Kidney epithelial cell (primary cell): ENCODE measurements at regions not wholly inside any gene's neighbourhood (a gene's known extent, or its start where the extent isn't known, plus 50 kb on each side); places are given as distances from the start of the nearest gene placed in this dataset.
"Not testable (repeated sequence)": the region's sequence is repeated elsewhere in the genome, so short reads cannot be mapped to it uniquely, and the experiment has no call there.

ENCODE experiments used
- DNase-seq: peaks from one replicate; pipeline ENCODE4 v3.0.0-alpha.2; 2010; ENCODE audit warnings: low read depth
- H3K27me3 ChIP-seq: 2 replicates; pipeline ENCODE4 v1.6.0; 2011; ENCODE audit warnings: low read length; ENCODE audit not compliant: control insufficient read depth, insufficient read depth
- H3K36me3 ChIP-seq: 2 replicates; pipeline ENCODE4 v1.5.1; 2011; ENCODE audit warnings: low read length; ENCODE audit not compliant: control insufficient read depth, insufficient read depth
- H3K4me3 ChIP-seq: 2 replicates; pipeline ENCODE4 v1.5.1; 2011; ENCODE audit warnings: low read depth, mild to moderate bottlenecking, control low read depth, low read length
- TF ChIP-seq, protein P1 (sequence below): IDR thresholded peaks from 2 replicates; pipeline ENCODE4 v1.5.1; 2011; ENCODE audit warnings: mild to moderate bottlenecking, moderate library complexity, low read length, control low read depth, inconsistent platforms; ENCODE audit not compliant: insufficient read depth, poor library complexity, severe bottlenecking

DNA sequence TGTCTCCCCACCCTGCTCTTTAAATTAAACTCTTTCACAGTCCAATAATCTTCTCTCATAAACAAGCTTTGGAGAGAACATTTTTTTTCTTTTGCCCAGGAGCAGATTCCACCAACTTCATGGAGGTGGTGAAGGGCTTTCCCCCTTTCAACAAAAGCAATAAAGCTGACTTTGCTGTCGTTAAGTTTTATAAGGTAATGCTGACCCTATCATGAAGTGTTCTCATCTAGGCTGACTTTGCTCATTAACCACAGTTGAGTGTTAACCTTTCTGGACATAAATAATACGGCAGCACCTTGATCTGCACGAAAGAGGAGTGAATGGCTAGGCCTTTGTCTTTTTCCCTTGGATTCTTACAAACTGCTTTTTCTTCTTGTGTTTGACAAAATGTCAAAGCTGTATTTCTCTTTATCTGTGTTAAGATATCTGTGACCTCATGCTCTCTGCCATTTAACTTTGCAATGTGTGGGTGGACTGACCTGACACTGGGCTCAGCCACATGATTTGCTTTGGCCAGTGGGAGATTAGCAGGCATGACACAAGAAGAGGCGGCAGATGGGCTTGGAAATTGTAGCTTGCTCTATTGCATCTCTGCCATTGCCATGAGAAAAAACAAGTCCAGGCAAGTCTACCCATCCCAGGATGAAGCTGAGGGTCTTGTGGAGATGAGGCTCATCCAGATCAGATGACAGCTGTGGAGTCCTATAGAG, 470.9 kb upstream of the CCDC196 start:
- no peak for DNase-seq
- Histone ChIP-seq H3K27me3 (peaks cover 6% of the 10 kb centered on the region), H3K36me3 (no peaks in the 10 kb centered on the region)

DNA sequence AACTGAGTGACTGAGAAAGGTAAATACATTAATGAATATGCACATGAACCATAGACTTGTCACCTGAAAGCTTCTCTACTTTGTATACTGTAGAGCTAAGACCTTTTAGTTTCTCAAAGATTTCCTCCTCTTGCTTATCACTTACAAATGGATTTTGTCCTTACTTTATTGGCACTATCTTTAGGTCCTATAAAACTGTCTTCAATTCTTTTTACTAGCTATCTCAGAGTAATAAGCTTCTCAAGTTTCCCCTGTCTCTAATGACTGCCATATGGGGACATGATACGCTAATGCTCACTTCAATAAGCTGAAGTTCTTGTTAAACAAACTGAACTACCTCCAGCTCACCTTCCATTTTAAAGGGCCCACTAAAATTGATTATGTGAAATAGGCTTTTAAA, 468.2 kb upstream of the CCDC196 start:
- no peak overlapping the region for H3K4me3 ChIP-seq
- H3K27me3 ChIP-seq, result peaks cover 4% of the 10 kb centered on the region

More for the DNA sequence above, 470.9 kb upstream of the CCDC196 start:
- no peak overlapping the region for H3K4me3 ChIP-seq
- TF ChIP-seq, protein P1, sequence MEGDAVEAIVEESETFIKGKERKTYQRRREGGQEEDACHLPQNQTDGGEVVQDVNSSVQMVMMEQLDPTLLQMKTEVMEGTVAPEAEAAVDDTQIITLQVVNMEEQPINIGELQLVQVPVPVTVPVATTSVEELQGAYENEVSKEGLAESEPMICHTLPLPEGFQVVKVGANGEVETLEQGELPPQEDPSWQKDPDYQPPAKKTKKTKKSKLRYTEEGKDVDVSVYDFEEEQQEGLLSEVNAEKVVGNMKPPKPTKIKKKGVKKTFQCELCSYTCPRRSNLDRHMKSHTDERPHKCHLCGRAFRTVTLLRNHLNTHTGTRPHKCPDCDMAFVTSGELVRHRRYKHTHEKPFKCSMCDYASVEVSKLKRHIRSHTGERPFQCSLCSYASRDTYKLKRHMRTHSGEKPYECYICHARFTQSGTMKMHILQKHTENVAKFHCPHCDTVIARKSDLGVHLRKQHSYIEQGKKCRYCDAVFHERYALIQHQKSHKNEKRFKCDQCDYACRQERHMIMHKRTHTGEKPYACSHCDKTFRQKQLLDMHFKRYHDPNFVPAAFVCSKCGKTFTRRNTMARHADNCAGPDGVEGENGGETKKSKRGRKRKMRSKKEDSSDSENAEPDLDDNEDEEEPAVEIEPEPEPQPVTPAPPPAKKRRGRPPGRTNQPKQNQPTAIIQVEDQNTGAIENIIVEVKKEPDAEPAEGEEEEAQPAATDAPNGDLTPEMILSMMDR, result no peak

DNA sequence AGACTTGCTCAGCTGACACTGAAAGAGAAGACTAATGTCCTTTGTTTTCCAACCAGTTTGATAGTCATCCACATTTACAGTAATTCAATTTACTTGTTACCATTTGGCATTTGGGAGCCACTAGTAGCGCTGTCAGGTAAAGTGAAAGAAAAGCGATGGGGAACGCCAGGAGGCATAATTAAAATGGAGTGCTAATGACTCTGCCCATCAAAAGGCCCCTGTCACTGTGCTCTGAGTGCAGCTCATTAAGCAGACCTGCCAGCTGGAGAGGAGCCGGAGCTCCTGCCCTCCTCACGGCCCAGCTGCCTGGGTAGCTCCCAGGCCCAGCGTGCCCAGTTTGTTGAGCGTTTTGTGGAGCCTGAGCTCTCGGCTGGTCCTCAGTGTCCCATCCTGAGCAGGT, 463.6 kb upstream of the CCDC196 start:
- TF ChIP-seq, protein P1, result no peak
- DNase-seq, result no peak
- Histone ChIP-seq H3K36me3 (no peaks in the 10 kb centered on the region), H3K4me3 (no peak overlapping the region), H3K27me3 (no peaks in the 10 kb centered on the region)

More for the DNA sequence above, 468.2 kb upstream of the CCDC196 start:
- TF ChIP-seq, protein P1, result no peak
- H3K36me3 ChIP-seq, result no peaks in the 10 kb centered on the region
- no peak for DNase-seq

DNA sequence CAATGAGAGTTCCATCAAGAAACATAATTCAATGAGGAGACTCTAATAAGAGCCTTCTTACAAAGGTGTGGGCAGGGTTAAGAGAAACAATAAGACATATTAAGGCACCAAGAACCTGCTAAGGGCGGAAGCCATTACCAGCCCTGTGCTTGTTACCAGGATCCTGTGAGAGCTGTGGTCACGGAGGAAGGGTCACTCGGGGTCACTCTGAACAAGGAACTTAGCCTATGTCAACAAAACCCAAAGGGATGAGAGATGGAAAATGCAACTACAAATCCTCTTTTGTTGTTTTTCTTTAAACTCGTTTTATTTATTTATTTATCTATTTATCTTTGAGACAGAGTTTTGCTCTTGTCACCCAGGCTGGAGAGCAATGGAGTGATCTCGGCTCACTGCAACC, 460.4 kb upstream of the CCDC196 start:
- Histone ChIP-seq H3K4me3 (no peak overlapping the region), H3K27me3 (no peaks in the 10 kb centered on the region), H3K36me3 (no peaks in the 10 kb centered on the region)
- TF ChIP-seq, protein P1, result no peak
- no peak for DNase-seq

DNA sequence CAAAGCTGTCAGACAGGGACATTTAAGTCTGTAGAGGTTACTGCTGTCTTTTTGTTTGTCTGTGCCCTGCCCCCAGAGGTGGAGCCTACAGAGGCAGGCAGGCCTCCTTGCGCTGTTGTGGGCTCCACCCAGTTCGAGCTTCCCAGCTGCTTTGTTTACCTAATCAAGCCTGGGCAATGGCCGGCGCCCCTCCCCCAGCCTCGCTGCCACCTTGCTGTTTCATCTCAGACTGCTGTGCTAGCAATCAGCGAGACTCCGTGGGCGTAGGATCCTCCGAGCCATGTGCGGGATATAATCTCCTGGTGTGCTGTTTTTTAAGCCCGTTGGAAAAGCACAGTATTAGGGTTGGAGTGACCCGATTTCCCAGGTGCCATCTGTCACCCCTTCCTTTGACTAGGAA, 454.2 kb upstream of the CCDC196 start:
- not testable (repeated sequence) for H3K36me3 ChIP-seq, DNase-seq, H3K4me3 ChIP-seq, H3K27me3 ChIP-seq

DNA sequence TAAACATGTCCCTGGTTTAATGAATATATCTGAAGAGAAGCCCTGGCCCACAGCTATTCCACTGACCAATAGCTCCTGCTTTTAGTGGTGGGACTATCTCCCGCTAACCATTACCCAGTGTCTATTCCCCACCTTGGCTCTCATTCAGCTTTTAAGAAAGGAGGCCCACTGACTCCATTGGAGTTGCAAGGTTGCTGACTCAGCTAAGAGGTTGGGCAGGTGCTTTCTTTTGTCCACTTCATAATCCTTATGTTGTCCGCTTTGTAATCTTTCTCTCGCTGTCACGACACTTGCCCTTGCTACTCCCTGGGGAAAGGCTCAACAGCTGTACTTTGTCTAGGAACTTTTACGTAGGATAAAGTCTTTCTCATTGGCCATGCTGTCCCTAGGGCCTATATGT, 453.4 kb upstream of the CCDC196 start:
- no peaks in the 10 kb centered on the region for H3K27me3 ChIP-seq
- no peak overlapping the region for H3K4me3 ChIP-seq
- no peak for DNase-seq
- TF ChIP-seq, protein P1, result no peak
- no peaks in the 10 kb centered on the region for H3K36me3 ChIP-seq
